IMR-90 (cell line): ENCODE measurements at regions not wholly inside any gene's neighbourhood (a gene's known extent, or its start where the extent isn't known, plus 50 kb on each side); places are given as distances from the start of the nearest gene placed in this dataset.
A peak's percentile ranks its signal among the peaks of the same experiment; 100 is the strongest.

ENCODE experiments used
- ATAC-seq: fragments of 200-7000 bp; cut with Tn5 transposase; 2 replicates; pipeline ENCODE4 v1.9.1; 2020; ENCODE audit warnings: low read depth, mild to moderate bottlenecking, moderate library complexity
- BruUV-seq: library from RNA; stranded (reverse); fragments of 400-500 nt; replicated peaks from 2 replicates; lab custom pipeline; 2021; lab: Mats Ljungman, UMichigan
- CTCF ChIA-PET: fragments of 300-600 bp; formaldehyde crosslinking; extraction: SDS; loops from one replicate; lab custom pipeline; 2021; ENCODE audit warnings: antibody characterized with exemption; lab: Yijun Ruan, JAX
- POLR2A ChIA-PET: fragments of 300-600 bp; sonication (Branson Sonifier 250); formaldehyde crosslinking; loops from one replicate; lab custom pipeline; 2022; ENCODE audit warnings: antibody characterized with exemption; ENCODE audit not compliant: unreplicated experiment; lab: Charles Lee
- DNase-seq: peaks from one replicate; pipeline ENCODE4 v3.0.0; 2013
- H2AFZ ChIP-seq: replicated peaks from 2 replicates; pipeline ENCODE3; 2013; ENCODE audit warnings: low read length, mild to moderate bottlenecking; ENCODE audit not compliant: poor library complexity
- H2AK5ac ChIP-seq: 2 replicates; pipeline ENCODE4 v1.6.1; 2013; ENCODE audit warnings: low read depth, low read length, inconsistent platforms
- H2AK9ac ChIP-seq: replicated peaks from 2 replicates; pipeline ENCODE3; 2013; ENCODE audit warnings: mild to moderate bottlenecking, low read depth, low read length, moderate library complexity; ENCODE audit not compliant: poor library complexity
- H2BK120ac ChIP-seq: 2 replicates; pipeline ENCODE4 v1.6.1; 2013; ENCODE audit warnings: low read depth, low read length, inconsistent platforms
- H2BK15ac ChIP-seq: 3 replicates; pipeline ENCODE4 v1.6.1; 2013; ENCODE audit warnings: low read depth, low read length, inconsistent platforms
- H2BK20ac ChIP-seq: 2 replicates; pipeline ENCODE4 v1.6.1; 2013; ENCODE audit warnings: low read depth, mild to moderate bottlenecking, inconsistent platforms, low read length, moderate library complexity
- H2BK5ac ChIP-seq: 2 replicates; pipeline ENCODE4 v1.6.1; 2013; ENCODE audit warnings: mild to moderate bottlenecking, low read depth, low read length, inconsistent platforms; ENCODE audit not compliant: poor library complexity, severe bottlenecking
- H3K14ac ChIP-seq: replicated peaks from 2 replicates; pipeline ENCODE4 v1.6.1; 2013; ENCODE audit warnings: low read depth, low read length, inconsistent platforms
- H3K18ac ChIP-seq: 2 replicates; pipeline ENCODE4 v1.6.1; 2013; ENCODE audit warnings: low read depth, low read length, control low read depth
- H3K23ac ChIP-seq: 2 replicates; pipeline ENCODE4 v1.6.1; 2013; ENCODE audit warnings: low read depth, low read length, inconsistent platforms
- H3K27ac ChIP-seq: 2 replicates; pipeline ENCODE4 v1.5.1; 2013; ENCODE audit warnings: mild to moderate bottlenecking, control low read depth, low read length; ENCODE audit not compliant: insufficient read depth
- H3K27me3 ChIP-seq: 2 replicates; pipeline ENCODE4 v1.6.1; 2013; ENCODE audit warnings: low read length; ENCODE audit not compliant: control insufficient read depth, insufficient read depth
- H3K36me3 ChIP-seq: 2 replicates; pipeline ENCODE4 v1.6.1; 2013; ENCODE audit warnings: low read length, mixed read lengths; ENCODE audit not compliant: control insufficient read depth, insufficient read depth
- H3K4ac ChIP-seq: 2 replicates; pipeline ENCODE4 v1.6.1; 2013; ENCODE audit warnings: low read depth, low read length, inconsistent platforms
- H3K4me1 ChIP-seq: 2 replicates; pipeline ENCODE4 v1.6.1; 2013; ENCODE audit warnings: low read length, mixed read lengths; ENCODE audit not compliant: control insufficient read depth, insufficient read depth
- H3K4me2 ChIP-seq: 2 replicates; pipeline ENCODE4 v1.6.1; 2013; ENCODE audit warnings: low read depth, mild to moderate bottlenecking, control low read depth, low read length, moderate library complexity
- H3K4me3 ChIP-seq: 2 replicates; pipeline ENCODE4 v1.5.1; 2013; ENCODE audit warnings: low read depth, mild to moderate bottlenecking, control low read depth, low read length, moderate library complexity; ENCODE audit not compliant: insufficient read depth
- H3K56ac ChIP-seq: 2 replicates; pipeline ENCODE4 v1.6.1; 2013; ENCODE audit warnings: low read length, inconsistent platforms; ENCODE audit not compliant: insufficient read depth; ENCODE audit errors: extremely low read depth
- H3K79me1 ChIP-seq, 2 experiments: 2 replicates each; pipeline ENCODE4 v1.6.1; 2013; ENCODE audit warnings: low read length in 2 of 2, inconsistent platforms in 1 of 2, low read depth in 1 of 2
- H3K9ac ChIP-seq: 2 replicates; pipeline ENCODE4 v1.6.1; 2013; ENCODE audit warnings: low read depth, low read length, control low read depth
- H3K9me1 ChIP-seq: 2 replicates; pipeline ENCODE4 v1.6.1; 2013; ENCODE audit warnings: low read length, inconsistent platforms; ENCODE audit not compliant: insufficient read depth
- H3K9me3 ChIP-seq: 2 replicates; pipeline ENCODE4 v1.6.1; 2013; ENCODE audit warnings: low read length; ENCODE audit not compliant: control insufficient read depth, insufficient read depth
- H4K20me1 ChIP-seq: 2 replicates; pipeline ENCODE4 v1.6.1; 2013; ENCODE audit warnings: low read length, inconsistent platforms; ENCODE audit not compliant: insufficient read depth
- H4K5ac ChIP-seq: 2 replicates; pipeline ENCODE4 v1.6.1; 2013; ENCODE audit warnings: mild to moderate bottlenecking, low read depth, low read length, control low read depth
- H4K8ac ChIP-seq, 2 experiments: 2 replicates each; pipeline ENCODE4 v1.6.1; 2013; ENCODE audit warnings: low read depth in 2 of 2, low read length in 2 of 2, control low read depth in 1 of 2, inconsistent platforms in 1 of 2
- H4K91ac ChIP-seq: 2 replicates; pipeline ENCODE4 v1.6.1; 2013; ENCODE audit warnings: low read depth, low read length, inconsistent platforms; ENCODE audit not compliant: insufficient read depth
- MAZ ChIP-seq: IDR thresholded peaks from 2 replicates; pipeline ENCODE4 v1.6.1; 2012; ENCODE audit warnings: low read depth, mild to moderate bottlenecking, low read length, improper control_type of control experiment, moderate library complexity, borderline replicate concordance
- POLR2A ChIP-seq: IDR thresholded peaks from 2 replicates; pipeline ENCODE4 v1.6.1; 2012; ENCODE audit warnings: mild to moderate bottlenecking, low read depth, low read length
- RAD21 ChIP-seq: IDR thresholded peaks from 2 replicates; pipeline ENCODE4 v1.6.1; 2012; ENCODE audit warnings: low read length, improper control_type of control experiment
- RFX5 ChIP-seq: IDR thresholded peaks from 2 replicates; pipeline ENCODE4 v1.8.0; 2012; ENCODE audit warnings: low read depth, mild to moderate bottlenecking, low read length, moderate library complexity
- WGBS, 2 experiments: methylation state at CpG; one replicate each; pipeline versions ENCODE4 v1.1.5 to v1.1.7; 2013; ENCODE audit warnings: missing lambda C conversion rate in 2 of 2; ENCODE audit not compliant: insufficient read length in 1 of 2; ENCODE audit errors: extremely low coverage in 2 of 2; 5-methylcytosine and 5-hydroxymethylcytosine counted together
- dilution Hi-C: fragments of 300-500 bp; cut with HindIII; formaldehyde crosslinking; loops from one replicate; pipeline ENCODE4 v1.14.3; 2018; ENCODE audit warnings: low sequenced_read_pairs; ENCODE audit not compliant: unreplicated experiment
- in situ Hi-C: fragments of 300-500 bp; cut with MboI; formaldehyde crosslinking; loops from 3 replicates; pipeline ENCODE4 v1.14.3; 2019; ENCODE audit warnings: low sequenced_read_pairs, inconsistent platforms, mixed read lengths
- intact Hi-C: fragments of 100-400 bp; cut with micrococcal nuclease; formaldehyde crosslinking; loops from 2 replicates; pipeline ENCODE4 v1.10.0; 2022
- TF ChIP-seq, protein P1 (sequence below): conservative IDR thresholded peaks from 2 replicates; pipeline ENCODE4 v1.5.1; 2012; ENCODE audit warnings: mild to moderate bottlenecking, low read depth, low read length, improper control_type of control experiment
- TF ChIP-seq, protein P2 (sequence below): fragments of 150-350 bp; IDR thresholded peaks from 2 replicates; pipeline ENCODE4 v1.6.1; 2016; ENCODE audit warnings: low read depth, mild to moderate bottlenecking, low read length, moderate library complexity, borderline replicate concordance

DNA sequence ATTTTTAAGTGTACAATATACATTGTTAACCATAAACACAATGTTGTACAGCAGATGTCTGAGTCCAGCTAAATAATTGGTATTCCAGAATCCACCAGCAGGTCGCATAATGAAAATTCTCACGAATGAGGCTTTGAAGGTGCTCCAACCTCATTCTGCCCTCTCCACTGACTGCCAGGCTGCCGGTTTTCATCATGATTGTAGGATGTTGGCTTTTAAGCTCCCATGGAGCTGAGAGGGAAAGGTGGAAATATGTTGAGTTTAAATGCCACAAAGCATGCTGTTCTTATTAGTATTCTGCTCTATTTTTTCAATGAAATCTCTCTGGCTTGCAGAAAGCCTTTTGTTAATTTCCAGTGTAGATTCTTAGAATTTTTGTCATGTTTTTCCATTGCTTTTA lies 337.2 kb upstream of the DDI1 start:
- no CpG with 5 or more reads among the region's 3 CpGs for WGBS, 2 experiments
- Histone ChIP-seq H3K27me3 (no peaks in the 10 kb centered on the region), H2BK120ac (peak overlapping the region; percentile 29; the same call in 1 of the 2 replicates), H3K4me3 (no peak overlapping the region), H3K18ac (peak overlapping the region; percentile 93), H2BK15ac (no peak overlapping the region), H2AK5ac (no peak overlapping the region), H2AK9ac (no peak overlapping the region), H3K27ac (no peak overlapping the region), H4K20me1 (no peaks in the 10 kb centered on the region), H2BK20ac (peak overlapping the region; percentile 22; the same call in 1 of the 2 replicates), H3K9me1 (peaks cover 4% of the 10 kb centered on the region), H3K23ac (no peak overlapping the region), H3K36me3 (no peaks in the 10 kb centered on the region), H2BK5ac (peak overlapping the region; percentile 18), H4K8ac (no peak overlapping the region; a peak in 1 of 4 replicates), H3K4ac (no peak overlapping the region), H3K79me1 (no peaks in the 10 kb centered on the region), H3K4me1 (peaks cover 10% of the 10 kb centered on the region), H4K91ac (0 out of 2 replicates have a peak overlapping the region, but pooled peaks have one; percentile 17), H3K9me3 (no peaks in the 10 kb centered on the region), H3K14ac (no peak overlapping the region; the same call in 1 of the 2 replicates), H3K9ac (no peak overlapping the region), H3K4me2 (no peak overlapping the region), H3K56ac (no peak overlapping the region), H4K5ac (peak overlapping the region; percentile 75; the same call in 1 of the 2 replicates), H2AFZ (no peak overlapping the region)
- DNase-seq, result no peak
- in situ Hi-C loops (no loop called here), intact Hi-C loops (no loop called here), dilution Hi-C loops (no loop called here)
- TF ChIP-seq, protein P1, sequence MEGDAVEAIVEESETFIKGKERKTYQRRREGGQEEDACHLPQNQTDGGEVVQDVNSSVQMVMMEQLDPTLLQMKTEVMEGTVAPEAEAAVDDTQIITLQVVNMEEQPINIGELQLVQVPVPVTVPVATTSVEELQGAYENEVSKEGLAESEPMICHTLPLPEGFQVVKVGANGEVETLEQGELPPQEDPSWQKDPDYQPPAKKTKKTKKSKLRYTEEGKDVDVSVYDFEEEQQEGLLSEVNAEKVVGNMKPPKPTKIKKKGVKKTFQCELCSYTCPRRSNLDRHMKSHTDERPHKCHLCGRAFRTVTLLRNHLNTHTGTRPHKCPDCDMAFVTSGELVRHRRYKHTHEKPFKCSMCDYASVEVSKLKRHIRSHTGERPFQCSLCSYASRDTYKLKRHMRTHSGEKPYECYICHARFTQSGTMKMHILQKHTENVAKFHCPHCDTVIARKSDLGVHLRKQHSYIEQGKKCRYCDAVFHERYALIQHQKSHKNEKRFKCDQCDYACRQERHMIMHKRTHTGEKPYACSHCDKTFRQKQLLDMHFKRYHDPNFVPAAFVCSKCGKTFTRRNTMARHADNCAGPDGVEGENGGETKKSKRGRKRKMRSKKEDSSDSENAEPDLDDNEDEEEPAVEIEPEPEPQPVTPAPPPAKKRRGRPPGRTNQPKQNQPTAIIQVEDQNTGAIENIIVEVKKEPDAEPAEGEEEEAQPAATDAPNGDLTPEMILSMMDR, result 0 out of 2 replicates have a peak, but pooled peaks have one; percentile 5
- TF ChIP-seq RFX5, result no peak
- TF ChIP-seq, protein P2, sequence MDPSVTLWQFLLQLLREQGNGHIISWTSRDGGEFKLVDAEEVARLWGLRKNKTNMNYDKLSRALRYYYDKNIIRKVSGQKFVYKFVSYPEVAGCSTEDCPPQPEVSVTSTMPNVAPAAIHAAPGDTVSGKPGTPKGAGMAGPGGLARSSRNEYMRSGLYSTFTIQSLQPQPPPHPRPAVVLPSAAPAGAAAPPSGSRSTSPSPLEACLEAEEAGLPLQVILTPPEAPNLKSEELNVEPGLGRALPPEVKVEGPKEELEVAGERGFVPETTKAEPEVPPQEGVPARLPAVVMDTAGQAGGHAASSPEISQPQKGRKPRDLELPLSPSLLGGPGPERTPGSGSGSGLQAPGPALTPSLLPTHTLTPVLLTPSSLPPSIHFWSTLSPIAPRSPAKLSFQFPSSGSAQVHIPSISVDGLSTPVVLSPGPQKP, result no peak
- TF ChIP-seq MAZ, result no peak
- TF ChIP-seq RAD21, result no peak
- TF ChIP-seq POLR2A, result no peak
- no TSS peak for BruUV-seq
- ChIA-PET CTCF (no interaction called here), POLR2A (no interaction called here)
- no peak for ATAC-seq
